IMR-90 (cell line): ENCODE measurements at regions not wholly inside any gene's neighbourhood (a gene's known extent, or its start where the extent isn't known, plus 50 kb on each side); places are given as distances from the start of the nearest gene placed in this dataset.
"Not testable (repeated sequence)": the region's sequence is repeated elsewhere in the genome, so short reads cannot be mapped to it uniquely, and the experiment has no call there.

Experiments used
- ATAC-seq: fragments of 200-7000 bp; cut with Tn5 transposase; 2 replicates; pipeline ENCODE4 v1.9.1; 2020; ENCODE audit warnings: low read depth, mild to moderate bottlenecking, moderate library complexity
- BruUV-seq: library from RNA; stranded (reverse); fragments of 400-500 nt; replicated peaks from 2 replicates; lab custom pipeline; 2021; lab: Mats Ljungman, UMichigan
- CTCF ChIA-PET: fragments of 300-600 bp; formaldehyde crosslinking; extraction: SDS; loops from one replicate; lab custom pipeline; 2021; ENCODE audit warnings: antibody characterized with exemption; lab: Yijun Ruan, JAX
- POLR2A ChIA-PET: fragments of 300-600 bp; sonication (Branson Sonifier 250); formaldehyde crosslinking; loops from one replicate; lab custom pipeline; 2022; ENCODE audit warnings: antibody characterized with exemption; ENCODE audit not compliant: unreplicated experiment; lab: Charles Lee
- DNase-seq: peaks from one replicate; pipeline ENCODE4 v3.0.0; 2013
- H2AFZ ChIP-seq: replicated peaks from 2 replicates; pipeline ENCODE3; 2013; ENCODE audit warnings: low read length, mild to moderate bottlenecking; ENCODE audit not compliant: poor library complexity
- H2AK5ac ChIP-seq: 2 replicates; pipeline ENCODE4 v1.6.1; 2013; ENCODE audit warnings: low read depth, low read length, inconsistent platforms
- H2AK9ac ChIP-seq: replicated peaks from 2 replicates; pipeline ENCODE3; 2013; ENCODE audit warnings: mild to moderate bottlenecking, low read depth, low read length, moderate library complexity; ENCODE audit not compliant: poor library complexity
- H2BK120ac ChIP-seq: 2 replicates; pipeline ENCODE4 v1.6.1; 2013; ENCODE audit warnings: low read depth, low read length, inconsistent platforms
- H2BK15ac ChIP-seq: 3 replicates; pipeline ENCODE4 v1.6.1; 2013; ENCODE audit warnings: low read depth, low read length, inconsistent platforms
- H2BK20ac ChIP-seq: 2 replicates; pipeline ENCODE4 v1.6.1; 2013; ENCODE audit warnings: low read depth, mild to moderate bottlenecking, inconsistent platforms, low read length, moderate library complexity
- H2BK5ac ChIP-seq: 2 replicates; pipeline ENCODE4 v1.6.1; 2013; ENCODE audit warnings: mild to moderate bottlenecking, low read depth, low read length, inconsistent platforms; ENCODE audit not compliant: poor library complexity, severe bottlenecking
- H3K14ac ChIP-seq: replicated peaks from 2 replicates; pipeline ENCODE4 v1.6.1; 2013; ENCODE audit warnings: low read depth, low read length, inconsistent platforms
- H3K18ac ChIP-seq: 2 replicates; pipeline ENCODE4 v1.6.1; 2013; ENCODE audit warnings: low read depth, low read length, control low read depth
- H3K23ac ChIP-seq: 2 replicates; pipeline ENCODE4 v1.6.1; 2013; ENCODE audit warnings: low read depth, low read length, inconsistent platforms
- H3K27ac ChIP-seq: 2 replicates; pipeline ENCODE4 v1.5.1; 2013; ENCODE audit warnings: mild to moderate bottlenecking, control low read depth, low read length; ENCODE audit not compliant: insufficient read depth
- H3K27me3 ChIP-seq: 2 replicates; pipeline ENCODE4 v1.6.1; 2013; ENCODE audit warnings: low read length; ENCODE audit not compliant: control insufficient read depth, insufficient read depth
- H3K36me3 ChIP-seq: 2 replicates; pipeline ENCODE4 v1.6.1; 2013; ENCODE audit warnings: low read length, mixed read lengths; ENCODE audit not compliant: control insufficient read depth, insufficient read depth
- H3K4ac ChIP-seq: 2 replicates; pipeline ENCODE4 v1.6.1; 2013; ENCODE audit warnings: low read depth, low read length, inconsistent platforms
- H3K4me1 ChIP-seq: 2 replicates; pipeline ENCODE4 v1.6.1; 2013; ENCODE audit warnings: low read length, mixed read lengths; ENCODE audit not compliant: control insufficient read depth, insufficient read depth
- H3K4me2 ChIP-seq: 2 replicates; pipeline ENCODE4 v1.6.1; 2013; ENCODE audit warnings: low read depth, mild to moderate bottlenecking, control low read depth, low read length, moderate library complexity
- H3K4me3 ChIP-seq: 2 replicates; pipeline ENCODE4 v1.5.1; 2013; ENCODE audit warnings: low read depth, mild to moderate bottlenecking, control low read depth, low read length, moderate library complexity; ENCODE audit not compliant: insufficient read depth
- H3K56ac ChIP-seq: 2 replicates; pipeline ENCODE4 v1.6.1; 2013; ENCODE audit warnings: low read length, inconsistent platforms; ENCODE audit not compliant: insufficient read depth; ENCODE audit errors: extremely low read depth
- H3K79me1 ChIP-seq, 2 experiments: 2 replicates each; pipeline ENCODE4 v1.6.1; 2013; ENCODE audit warnings: low read length in 2 of 2, inconsistent platforms in 1 of 2, low read depth in 1 of 2
- H3K9ac ChIP-seq: 2 replicates; pipeline ENCODE4 v1.6.1; 2013; ENCODE audit warnings: low read depth, low read length, control low read depth
- H3K9me1 ChIP-seq: 2 replicates; pipeline ENCODE4 v1.6.1; 2013; ENCODE audit warnings: low read length, inconsistent platforms; ENCODE audit not compliant: insufficient read depth
- H3K9me3 ChIP-seq: 2 replicates; pipeline ENCODE4 v1.6.1; 2013; ENCODE audit warnings: low read length; ENCODE audit not compliant: control insufficient read depth, insufficient read depth
- H4K20me1 ChIP-seq: 2 replicates; pipeline ENCODE4 v1.6.1; 2013; ENCODE audit warnings: low read length, inconsistent platforms; ENCODE audit not compliant: insufficient read depth
- H4K5ac ChIP-seq: 2 replicates; pipeline ENCODE4 v1.6.1; 2013; ENCODE audit warnings: mild to moderate bottlenecking, low read depth, low read length, control low read depth
- H4K8ac ChIP-seq, 2 experiments: 2 replicates each; pipeline ENCODE4 v1.6.1; 2013; ENCODE audit warnings: low read depth in 2 of 2, low read length in 2 of 2, control low read depth in 1 of 2, inconsistent platforms in 1 of 2
- H4K91ac ChIP-seq: 2 replicates; pipeline ENCODE4 v1.6.1; 2013; ENCODE audit warnings: low read depth, low read length, inconsistent platforms; ENCODE audit not compliant: insufficient read depth
- WGBS, 2 experiments: methylation state at CpG; one replicate each; pipeline versions ENCODE4 v1.1.5 to v1.1.7; 2013; ENCODE audit warnings: missing lambda C conversion rate in 2 of 2; ENCODE audit not compliant: insufficient read length in 1 of 2; ENCODE audit errors: extremely low coverage in 2 of 2; 5-methylcytosine and 5-hydroxymethylcytosine counted together
- dilution Hi-C: fragments of 300-500 bp; cut with HindIII; formaldehyde crosslinking; loops from one replicate; pipeline ENCODE4 v1.14.3; 2018; ENCODE audit warnings: low sequenced_read_pairs; ENCODE audit not compliant: unreplicated experiment
- in situ Hi-C: fragments of 300-500 bp; cut with MboI; formaldehyde crosslinking; loops from 3 replicates; pipeline ENCODE4 v1.14.3; 2019; ENCODE audit warnings: low sequenced_read_pairs, inconsistent platforms, mixed read lengths
- intact Hi-C: fragments of 100-400 bp; cut with micrococcal nuclease; formaldehyde crosslinking; loops from 2 replicates; pipeline ENCODE4 v1.10.0; 2022

- H3K4me1 ChIP-seq, ATAC-seq, H3K56ac ChIP-seq, H3K18ac ChIP-seq, H3K23ac ChIP-seq, H3K27me3 ChIP-seq, H3K4ac ChIP-seq, POLR2A ChIA-PET, H3K79me1 ChIP-seq, dilution Hi-C loops, H4K5ac ChIP-seq, H2BK20ac ChIP-seq, CTCF ChIA-PET, H3K9me1 ChIP-seq, H4K20me1 ChIP-seq, H4K8ac ChIP-seq, H2AK9ac ChIP-seq, H2BK120ac ChIP-seq, H2AFZ ChIP-seq, H3K4me3 ChIP-seq, in situ Hi-C loops, intact Hi-C loops, H2BK5ac ChIP-seq, H4K91ac ChIP-seq, H2AK5ac ChIP-seq, H3K4me2 ChIP-seq, BruUV-seq, H3K14ac ChIP-seq, H2BK15ac ChIP-seq, H3K9me3 ChIP-seq, H3K27ac ChIP-seq, DNase-seq, H3K9ac ChIP-seq, H3K36me3 ChIP-seq: not testable (repeated sequence)
- 100% methylated on average over 2 of the region's 3 CpGs; no CpG with 5 or more reads in 1 of the 2 experiments for WGBS, 2 experiments
Measured at GRCh38 chr12:100046202-100046601, 61.5 kb upstream of the ANKS1B start.
